ENCODE measurements at regions not wholly inside any gene's neighbourhood (a gene's known extent, or its start where the extent isn't known, plus 50 kb on each side); places are given as distances from the start of the nearest gene placed in this dataset.

DNA sequence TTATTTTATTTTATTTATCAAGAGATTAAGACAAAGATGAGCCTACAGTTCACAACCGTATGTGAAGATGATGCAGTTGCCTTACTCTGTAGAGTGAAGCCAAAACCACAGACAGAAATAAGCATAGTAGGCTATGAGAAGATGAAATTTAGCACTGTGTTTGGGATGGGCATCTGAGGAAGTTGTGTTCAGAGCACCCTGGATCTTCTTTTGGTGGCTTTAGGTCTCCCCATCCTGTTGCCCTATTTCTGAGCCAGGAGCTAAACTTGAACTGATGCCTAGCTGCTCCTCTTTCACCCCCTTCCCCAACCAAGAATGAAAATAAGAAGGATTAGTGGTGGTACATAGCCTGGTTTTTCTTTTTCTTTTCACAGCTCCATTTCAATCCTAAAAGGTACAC lies 328.1 kb upstream of the TBL1XR1 start:
- no peak for TF ChIP-seq POLR2A (IDR thresholded peaks at IDR 0.05)
- TF ChIP-seq, protein P1, sequence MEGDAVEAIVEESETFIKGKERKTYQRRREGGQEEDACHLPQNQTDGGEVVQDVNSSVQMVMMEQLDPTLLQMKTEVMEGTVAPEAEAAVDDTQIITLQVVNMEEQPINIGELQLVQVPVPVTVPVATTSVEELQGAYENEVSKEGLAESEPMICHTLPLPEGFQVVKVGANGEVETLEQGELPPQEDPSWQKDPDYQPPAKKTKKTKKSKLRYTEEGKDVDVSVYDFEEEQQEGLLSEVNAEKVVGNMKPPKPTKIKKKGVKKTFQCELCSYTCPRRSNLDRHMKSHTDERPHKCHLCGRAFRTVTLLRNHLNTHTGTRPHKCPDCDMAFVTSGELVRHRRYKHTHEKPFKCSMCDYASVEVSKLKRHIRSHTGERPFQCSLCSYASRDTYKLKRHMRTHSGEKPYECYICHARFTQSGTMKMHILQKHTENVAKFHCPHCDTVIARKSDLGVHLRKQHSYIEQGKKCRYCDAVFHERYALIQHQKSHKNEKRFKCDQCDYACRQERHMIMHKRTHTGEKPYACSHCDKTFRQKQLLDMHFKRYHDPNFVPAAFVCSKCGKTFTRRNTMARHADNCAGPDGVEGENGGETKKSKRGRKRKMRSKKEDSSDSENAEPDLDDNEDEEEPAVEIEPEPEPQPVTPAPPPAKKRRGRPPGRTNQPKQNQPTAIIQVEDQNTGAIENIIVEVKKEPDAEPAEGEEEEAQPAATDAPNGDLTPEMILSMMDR (IDR thresholded peaks at IDR 0.05 in 4 of 5, conservative IDR thresholded peaks at IDR 0.05 in 1 of 5) = no peak
